PFSK-1 (cell line): ENCODE measurements at regions not wholly inside any gene's neighbourhood (a gene's known extent, or its start where the extent isn't known, plus 50 kb on each side); places are given as distances from the start of the nearest gene placed in this dataset.

Experiments
- FOXP2 ChIP-seq: optimal IDR thresholded peaks from 2 replicates; pipeline ENCODE3; 2011; ENCODE audit warnings: borderline replicate concordance, control low read depth, inconsistent platforms; ENCODE audit not compliant: insufficient read depth; ENCODE audit errors: extremely low read length, extremely low read depth
- POLR2AphosphoS5 ChIP-seq: IDR thresholded peaks from 2 replicates; pipeline ENCODE4 v1.6.1; 2012; ENCODE audit warnings: low read depth, mild to moderate bottlenecking, control low read depth, low read length, moderate library complexity
- SIN3A ChIP-seq: IDR thresholded peaks from 2 replicates; pipeline ENCODE4 v1.6.1; 2012; ENCODE audit warnings: mild to moderate bottlenecking, low read length, moderate library complexity, borderline replicate concordance; ENCODE audit not compliant: insufficient read depth
- TAF1 ChIP-seq: IDR thresholded peaks from 2 replicates; pipeline ENCODE4 v1.6.1; 2012; ENCODE audit warnings: low read length, control low read depth, borderline replicate concordance; ENCODE audit not compliant: insufficient read depth
- TF ChIP-seq, protein P1 (sequence below), 2 experiments: IDR thresholded peaks; 2 replicates each; pipeline versions ENCODE4 v1.6.1 to v1.8.0; 2011 to 2012; ENCODE audit warnings: low read depth in 2 of 2, low read length in 2 of 2, control low read depth in 1 of 2, inconsistent platforms in 1 of 2, mild to moderate bottlenecking in 1 of 2, moderate library complexity in 1 of 2; ENCODE audit not compliant: insufficient read depth in 1 of 2

DNA sequence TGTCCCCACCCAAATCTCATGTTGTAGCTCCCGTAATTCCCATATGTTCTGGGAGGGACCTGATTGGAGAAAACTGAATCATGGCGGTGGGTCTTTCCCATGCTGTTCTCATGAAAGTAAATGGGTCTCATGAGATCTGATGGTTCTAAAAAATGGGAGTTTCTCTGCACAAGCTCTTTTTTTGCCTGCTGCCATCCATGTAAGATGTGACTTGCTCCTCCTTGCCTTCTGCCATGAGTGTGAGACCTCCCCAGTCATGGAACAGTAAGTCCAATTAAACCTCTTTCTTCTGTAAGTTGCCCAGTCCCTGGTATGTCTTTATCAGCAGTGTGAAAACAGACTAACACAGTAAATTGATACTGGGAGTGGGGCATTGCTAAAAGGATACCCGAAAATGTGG lies 1218.4 kb upstream of the CITED2 start:
- no peak for TF ChIP-seq TAF1
- no peak for TF ChIP-seq FOXP2
- no peak for TF ChIP-seq POLR2AphosphoS5

DNA sequence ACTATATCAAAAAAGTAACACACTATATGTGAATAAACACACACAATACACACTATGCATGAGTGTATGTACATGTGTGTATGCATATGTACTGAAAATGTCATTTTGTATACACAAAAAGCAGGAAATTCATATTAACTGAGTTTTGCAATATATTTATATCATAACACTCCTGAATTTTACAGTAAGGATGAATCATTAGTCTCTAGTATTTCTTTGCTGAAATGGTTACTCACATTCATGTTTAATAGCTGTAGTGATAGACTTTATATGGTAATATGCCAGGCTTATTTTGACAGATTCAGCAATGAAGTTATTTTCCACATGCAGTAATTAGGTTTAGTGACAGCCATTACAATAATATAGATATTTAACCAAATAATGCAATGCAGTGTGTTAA lies 1216.2 kb upstream of the CITED2 start:
- no peak for TF ChIP-seq TAF1
- TF ChIP-seq SIN3A = no peak
- TF ChIP-seq, protein P1, sequence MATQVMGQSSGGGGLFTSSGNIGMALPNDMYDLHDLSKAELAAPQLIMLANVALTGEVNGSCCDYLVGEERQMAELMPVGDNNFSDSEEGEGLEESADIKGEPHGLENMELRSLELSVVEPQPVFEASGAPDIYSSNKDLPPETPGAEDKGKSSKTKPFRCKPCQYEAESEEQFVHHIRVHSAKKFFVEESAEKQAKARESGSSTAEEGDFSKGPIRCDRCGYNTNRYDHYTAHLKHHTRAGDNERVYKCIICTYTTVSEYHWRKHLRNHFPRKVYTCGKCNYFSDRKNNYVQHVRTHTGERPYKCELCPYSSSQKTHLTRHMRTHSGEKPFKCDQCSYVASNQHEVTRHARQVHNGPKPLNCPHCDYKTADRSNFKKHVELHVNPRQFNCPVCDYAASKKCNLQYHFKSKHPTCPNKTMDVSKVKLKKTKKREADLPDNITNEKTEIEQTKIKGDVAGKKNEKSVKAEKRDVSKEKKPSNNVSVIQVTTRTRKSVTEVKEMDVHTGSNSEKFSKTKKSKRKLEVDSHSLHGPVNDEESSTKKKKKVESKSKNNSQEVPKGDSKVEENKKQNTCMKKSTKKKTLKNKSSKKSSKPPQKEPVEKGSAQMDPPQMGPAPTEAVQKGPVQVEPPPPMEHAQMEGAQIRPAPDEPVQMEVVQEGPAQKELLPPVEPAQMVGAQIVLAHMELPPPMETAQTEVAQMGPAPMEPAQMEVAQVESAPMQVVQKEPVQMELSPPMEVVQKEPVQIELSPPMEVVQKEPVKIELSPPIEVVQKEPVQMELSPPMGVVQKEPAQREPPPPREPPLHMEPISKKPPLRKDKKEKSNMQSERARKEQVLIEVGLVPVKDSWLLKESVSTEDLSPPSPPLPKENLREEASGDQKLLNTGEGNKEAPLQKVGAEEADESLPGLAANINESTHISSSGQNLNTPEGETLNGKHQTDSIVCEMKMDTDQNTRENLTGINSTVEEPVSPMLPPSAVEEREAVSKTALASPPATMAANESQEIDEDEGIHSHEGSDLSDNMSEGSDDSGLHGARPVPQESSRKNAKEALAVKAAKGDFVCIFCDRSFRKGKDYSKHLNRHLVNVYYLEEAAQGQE (IDR thresholded peaks at IDR 0.05; ENCODE audit: insufficient read depth in 1 of 2, low read depth in 2 of 2, low read length in 2 of 2) = no peak
- TF ChIP-seq FOXP2 = no peak
- no peak for TF ChIP-seq POLR2AphosphoS5

DNA sequence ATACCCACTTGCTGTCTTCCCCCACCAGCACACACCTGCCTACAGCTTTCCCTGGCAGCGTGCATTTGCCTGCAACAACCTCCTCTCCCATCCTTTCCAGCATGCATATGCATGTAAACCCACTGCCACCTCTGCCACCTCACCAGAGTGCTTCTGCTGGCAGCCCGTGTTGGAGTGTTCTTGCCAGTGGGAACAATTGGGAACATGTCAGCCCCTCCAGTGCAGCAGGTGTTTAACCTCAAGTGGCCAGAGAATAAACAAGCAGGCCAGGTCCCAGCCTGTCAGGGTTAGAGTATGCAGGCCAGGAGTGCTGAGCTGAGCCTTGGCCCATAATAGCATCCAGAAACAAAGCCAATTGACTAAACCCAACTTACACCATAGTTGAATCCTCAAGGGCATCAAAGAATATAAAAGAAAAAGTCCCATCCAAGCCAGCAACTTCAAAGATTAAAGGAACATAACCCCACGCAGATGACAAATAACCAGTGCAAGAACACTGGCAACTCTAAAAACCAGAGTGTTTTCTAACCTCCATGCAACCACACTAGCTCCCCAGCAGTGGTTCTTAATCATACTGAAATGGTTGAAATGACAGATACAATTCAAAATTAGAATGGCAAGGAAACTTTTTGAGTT lies 1212.1 kb upstream of the CITED2 start:
- TF ChIP-seq, protein P1 (IDR thresholded peaks at IDR 0.05; ENCODE audit: insufficient read depth in 1 of 2, low read depth in 2 of 2, low read length in 2 of 2) = no peak
- TF ChIP-seq POLR2AphosphoS5 (no peak), SIN3A (no peak), TAF1 (no peak), FOXP2 (no peak)

DNA sequence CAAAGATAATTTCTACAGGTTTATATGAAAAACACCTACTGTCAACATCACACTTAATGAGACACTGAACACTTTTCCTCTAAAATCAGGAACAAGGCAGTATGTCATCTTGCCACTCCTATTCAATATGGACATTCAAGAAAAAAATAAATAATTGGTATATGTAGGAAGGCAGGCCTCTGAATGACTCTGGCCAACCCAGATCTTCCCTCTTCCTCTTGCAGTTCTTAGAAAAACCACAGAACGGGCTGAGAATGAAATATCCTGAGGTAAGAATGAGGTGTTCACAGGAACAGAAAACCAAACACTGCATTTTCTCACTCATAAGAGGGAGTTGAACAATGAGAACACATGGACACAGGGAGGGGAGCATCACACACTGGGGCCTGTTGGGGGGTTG lies 1207.2 kb upstream of the CITED2 start:
- TF ChIP-seq TAF1 (no peak), FOXP2 (no peak), SIN3A (no peak), POLR2AphosphoS5 (no peak)
- TF ChIP-seq, protein P1 (IDR thresholded peaks at IDR 0.05; ENCODE audit: insufficient read depth in 1 of 2, low read depth in 2 of 2, low read length in 2 of 2) = no peak

DNA sequence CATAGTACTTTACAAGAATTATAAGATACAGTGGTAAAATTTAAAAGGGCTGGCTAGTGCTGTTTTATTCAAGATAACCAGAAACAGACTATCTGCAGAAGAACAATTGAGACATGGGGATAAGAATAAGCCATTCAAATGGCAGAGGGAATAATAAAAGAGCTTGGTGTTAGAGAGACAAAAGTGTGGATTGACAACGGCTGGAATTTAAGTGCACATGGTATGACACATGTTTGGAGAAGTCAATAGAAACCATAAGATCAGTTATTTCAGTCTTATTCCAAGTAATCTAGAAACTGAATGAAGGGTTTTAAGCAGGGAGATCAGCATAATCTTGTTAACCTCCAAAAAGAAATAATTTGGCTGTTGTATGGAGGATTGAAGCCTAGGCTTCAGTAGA lies 1205.5 kb upstream of the CITED2 start:
- no peak for TF ChIP-seq FOXP2
- TF ChIP-seq, protein P1 (IDR thresholded peaks at IDR 0.05; ENCODE audit: insufficient read depth in 1 of 2, low read depth in 2 of 2, low read length in 2 of 2) = no peak
- TF ChIP-seq POLR2AphosphoS5 = no peak
- TF ChIP-seq TAF1 = no peak
- no peak for TF ChIP-seq SIN3A
